Pancreas (tissue), 10 donors: ENCODE measurements at regions not wholly inside any gene's neighbourhood (a gene's known extent, or its start where the extent isn't known, plus 50 kb on each side); places are given as distances from the start of the nearest gene placed in this dataset.

Source experiments
- ATAC-seq, 4 donors: fragments of 200-7000 bp; cut with Tn5 transposase; one replicate each; pipeline versions ENCODE4 v1.8.0 to v1.9.1; 2020; ENCODE audit warnings: mild to moderate bottlenecking in 4 of 4, moderate library complexity in 4 of 4
- DNase-seq, 6 donors: peaks; one replicate each; pipeline ENCODE4 v3.0.0-alpha.2; 2020
- FAIRE-seq: peaks from 2 replicates; lab custom pipeline; 2012; peaks lifted over from hg19 to GRCh38; lab: Jason Lieb, UNC
- H3K27ac ChIP-seq, 4 donors: fragments of 200-600 bp; sonication (generic); 1 replicate in 3 of 4; 2 replicates in 1 of 4; pipeline versions ENCODE4 v1.5.0 to v1.8.0; 2020
- H3K27me3 ChIP-seq, 4 donors: fragments of 200-600 bp; one replicate each; pipeline ENCODE4 v1.8.0; 2021
- H3K36me3 ChIP-seq, 3 donors: fragments of 200-600 bp; sonication (generic) in 1 of 3; one replicate each; pipeline versions ENCODE4 v1.5.0 to v1.8.0; 2020 to 2021
- H3K4me1 ChIP-seq, 3 donors: fragments of 200-600 bp; one replicate each; pipeline ENCODE4 v1.8.0; 2021
- H3K4me3 ChIP-seq, 4 donors: fragments of 200-600 bp; sonication (generic) in 2 of 4; one replicate each; pipeline versions ENCODE4 v1.5.0 to v1.8.0; 2020 to 2021
- H3K9me3 ChIP-seq, 4 donors: fragments of 200-600 bp; one replicate each; pipeline ENCODE4 v1.8.0; 2021
- WGBS, 2 donors: extraction: QIAGEN DNeasy Blood & Tissue Kit; methylation state at CpG; one replicate each; pipeline ENCODE4 v1.1.7; 2013; 5-methylcytosine and 5-hydroxymethylcytosine counted together
- intact Hi-C, 3 donors: fragments of 100-400 bp; cut with DNase I; formaldehyde crosslinking; loops; one replicate each; pipeline versions ENCODE4 v1.11.1 to v1.14.2; 2022
- TF ChIP-seq, protein P1 (sequence below), 4 donors: fragments of 200-600 bp; sonication (generic) in 3 of 4; IDR thresholded peaks; one replicate each; pipeline versions ENCODE4 v1.5.0 to v1.8.0; 2021; ENCODE audit warnings: antibody characterized with exemption in 4 of 4
- donor health status: healthy with polysubstance abuse.
- donor health status: DM: no; HTN: no; CAD: no; lungs with moderate emphysema.
- donor health status: DM: no; HTN: no; CAD: no.
- donor health status: control.
- donor health status: control.
- donor health status: Bipolar disorder and iron deficiency.
- donor health status: DM: yes; HTN: yes; CAD: no.
- donor health status: DM: no; HTN: no; CAD: no.
- donor health status: DM: no; HTN: no; CAD: no.
- donor health status: DM: yes; HTN: yes; CAD: no.

DNA sequence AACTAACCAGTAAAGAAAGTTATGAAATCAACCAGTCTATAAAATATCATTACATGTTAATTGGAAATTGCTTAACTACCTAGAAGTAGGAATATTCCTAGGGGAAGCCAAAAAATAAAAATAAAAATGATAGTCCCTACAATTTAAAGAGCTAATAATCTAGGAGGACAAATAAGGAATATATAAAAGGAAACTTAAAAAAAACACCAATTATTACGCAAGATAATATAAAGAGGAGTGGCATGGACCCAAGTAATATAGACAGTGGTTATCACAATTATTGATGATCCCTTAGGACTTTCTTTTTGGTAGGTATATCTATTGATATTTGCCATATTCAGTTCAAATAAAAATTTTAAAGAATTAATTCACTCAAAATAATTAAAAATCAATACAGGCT, 498.7 kb downstream of the SOX5 start:
- Histone ChIP-seq H3K9me3 (no peaks in the 10 kb centered on the region), H3K4me3 (no peak overlapping the region), H3K27ac (no peak overlapping the region), H3K36me3 (no peaks in the 10 kb centered on the region), H3K4me1 (no peaks in the 10 kb centered on the region), H3K27me3 (no peaks in the 10 kb centered on the region)
- FAIRE-seq (no peak), DNase-seq (no peak), ATAC-seq (no peak)
- WGBS, 2 donors: 68 to 91% methylated on average over 1 of the region's 1 CpG
- intact Hi-C loops: no loop called here
- TF ChIP-seq, protein P1, sequence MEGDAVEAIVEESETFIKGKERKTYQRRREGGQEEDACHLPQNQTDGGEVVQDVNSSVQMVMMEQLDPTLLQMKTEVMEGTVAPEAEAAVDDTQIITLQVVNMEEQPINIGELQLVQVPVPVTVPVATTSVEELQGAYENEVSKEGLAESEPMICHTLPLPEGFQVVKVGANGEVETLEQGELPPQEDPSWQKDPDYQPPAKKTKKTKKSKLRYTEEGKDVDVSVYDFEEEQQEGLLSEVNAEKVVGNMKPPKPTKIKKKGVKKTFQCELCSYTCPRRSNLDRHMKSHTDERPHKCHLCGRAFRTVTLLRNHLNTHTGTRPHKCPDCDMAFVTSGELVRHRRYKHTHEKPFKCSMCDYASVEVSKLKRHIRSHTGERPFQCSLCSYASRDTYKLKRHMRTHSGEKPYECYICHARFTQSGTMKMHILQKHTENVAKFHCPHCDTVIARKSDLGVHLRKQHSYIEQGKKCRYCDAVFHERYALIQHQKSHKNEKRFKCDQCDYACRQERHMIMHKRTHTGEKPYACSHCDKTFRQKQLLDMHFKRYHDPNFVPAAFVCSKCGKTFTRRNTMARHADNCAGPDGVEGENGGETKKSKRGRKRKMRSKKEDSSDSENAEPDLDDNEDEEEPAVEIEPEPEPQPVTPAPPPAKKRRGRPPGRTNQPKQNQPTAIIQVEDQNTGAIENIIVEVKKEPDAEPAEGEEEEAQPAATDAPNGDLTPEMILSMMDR (IDR thresholded peaks at IDR 0.05): no peak

DNA sequence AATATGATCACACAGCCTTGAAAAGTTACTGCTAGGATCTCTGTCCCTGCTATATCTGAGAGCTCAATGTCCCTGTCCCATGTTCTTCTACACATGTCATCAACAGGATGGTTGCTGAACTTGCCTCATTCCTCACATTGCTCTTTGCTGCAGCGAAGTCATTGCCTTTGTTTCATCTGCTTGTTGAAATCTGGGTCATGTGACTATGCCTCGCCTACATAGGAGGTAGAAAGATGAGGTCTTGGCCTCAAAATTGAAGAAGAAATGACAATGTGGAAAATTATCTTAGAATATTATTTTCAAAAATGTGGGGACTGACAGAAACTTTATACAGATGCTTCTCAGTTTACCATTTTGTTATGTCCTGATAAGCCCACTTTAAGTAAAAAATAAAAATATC, 494.2 kb downstream of the SOX5 start:
- H3K4me1 ChIP-seq: no peaks in the 10 kb centered on the region
- no peaks in the 10 kb centered on the region for H3K9me3 ChIP-seq
- no peak for FAIRE-seq
- intact Hi-C loops: no loop called here
- H3K27ac ChIP-seq: no peak overlapping the region
- no peaks in the 10 kb centered on the region for H3K27me3 ChIP-seq
- DNase-seq: no peak
- 65 to 79% methylated on average over 2 of the region's 2 CpGs for WGBS, 2 donors
- no peaks in the 10 kb centered on the region for H3K36me3 ChIP-seq
- TF ChIP-seq, protein P1 (IDR thresholded peaks at IDR 0.05): no peak
- H3K4me3 ChIP-seq: no peak overlapping the region
- no peak for ATAC-seq

DNA sequence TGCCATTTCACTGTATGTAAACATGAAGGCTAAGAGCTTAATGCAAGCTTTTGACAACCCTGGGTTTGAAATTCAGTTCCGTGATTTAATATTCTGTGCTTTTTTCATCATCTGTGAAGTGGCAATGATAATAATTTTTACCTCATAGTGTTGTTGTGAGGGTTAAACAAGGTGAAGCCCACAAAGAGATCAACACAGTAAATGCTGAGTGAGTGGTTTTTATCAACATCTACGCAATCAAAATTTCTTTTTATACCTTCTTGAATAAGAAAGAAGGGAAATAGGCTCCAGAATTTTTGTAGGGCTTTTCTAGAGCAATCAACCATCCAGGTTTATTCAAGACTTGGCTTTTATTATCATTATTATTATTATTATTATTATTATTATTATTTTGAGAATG, 490.8 kb downstream of the SOX5 start:
- intact Hi-C loops: no loop called here
- Histone ChIP-seq H3K4me3 (no peak overlapping the region), H3K9me3 (no peaks in the 10 kb centered on the region), H3K36me3 (no peaks in the 10 kb centered on the region), H3K27me3 (no peaks in the 10 kb centered on the region), H3K4me1 (peaks cover 0 to 5% (median 0%) of the 10 kb centered on the region in 3 donors), H3K27ac (no peak overlapping the region)
- FAIRE-seq (no peak), ATAC-seq (no peak), DNase-seq (no peak)
- TF ChIP-seq, protein P1 (IDR thresholded peaks at IDR 0.05): no peak
- 73 to 86% methylated on average over 2 of the region's 2 CpGs for WGBS, 2 donors

DNA sequence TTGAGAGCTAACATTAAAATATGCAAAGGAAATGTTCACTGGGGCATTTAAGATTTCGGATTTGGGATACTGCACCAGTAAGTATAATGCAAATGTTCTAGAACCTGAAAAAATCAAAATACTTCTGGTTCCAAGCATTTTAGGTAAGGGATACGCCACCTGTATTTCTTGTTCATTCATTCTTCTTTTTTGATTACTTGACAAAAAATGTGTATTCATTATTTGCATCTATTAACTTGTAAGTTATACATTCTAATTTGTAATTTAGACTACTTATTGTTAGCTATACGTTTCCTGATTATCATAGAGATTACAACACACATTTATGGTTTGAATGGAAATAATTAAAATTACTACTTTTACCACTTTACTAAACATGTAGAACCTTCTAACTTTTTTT, 486.9 kb downstream of the SOX5 start:
- TF ChIP-seq, protein P1 (IDR thresholded peaks at IDR 0.05): no peak
- peaks cover 0 to 5% (median 0%) of the 10 kb centered on the region in 3 donors for H3K4me1 ChIP-seq
- DNase-seq: no peak
- no peak for ATAC-seq
- intact Hi-C loops: no loop called here
- no peak overlapping the region for H3K4me3 ChIP-seq
- no peak overlapping the region for H3K27ac ChIP-seq
- 30 to 41% methylated on average over 3 of the region's 3 CpGs for WGBS, 2 donors
- no peak for FAIRE-seq
- H3K36me3 ChIP-seq: no peaks in the 10 kb centered on the region
- no peaks in the 10 kb centered on the region for H3K27me3 ChIP-seq
- H3K9me3 ChIP-seq: no peaks in the 10 kb centered on the region

DNA sequence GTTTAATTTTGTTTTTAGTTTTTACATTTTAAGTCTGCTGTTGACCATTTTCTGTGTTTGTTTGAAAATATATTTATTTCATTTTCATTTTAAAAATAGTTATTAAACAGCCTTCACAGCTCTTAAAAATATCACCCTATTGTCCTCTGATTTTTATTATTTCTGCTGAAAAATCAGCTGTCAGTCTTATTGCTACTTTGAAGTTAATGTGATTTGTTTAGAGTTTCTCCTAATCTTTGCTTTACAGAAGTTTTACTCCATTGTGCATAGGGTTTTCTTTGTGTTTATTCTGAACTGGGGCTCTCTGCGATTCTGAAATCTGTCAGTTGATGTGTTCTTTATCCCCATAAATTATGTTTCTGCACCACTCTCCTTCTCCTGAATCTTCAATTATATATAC, 486.3 kb downstream of the SOX5 start:
- no peak overlapping the region for H3K27ac ChIP-seq
- TF ChIP-seq, protein P1 (IDR thresholded peaks at IDR 0.05): no peak
- no peaks in the 10 kb centered on the region for H3K36me3 ChIP-seq
- DNase-seq (no peak), ATAC-seq (no peak), FAIRE-seq (no peak)
- no peaks in the 10 kb centered on the region for H3K9me3 ChIP-seq
- WGBS, 2 donors: 91% methylated on average over 1 of the region's 1 CpG
- H3K27me3 ChIP-seq: no peaks in the 10 kb centered on the region
- H3K4me3 ChIP-seq: no peak overlapping the region
- H3K4me1 ChIP-seq: peaks cover 0 to 5% (median 0%) of the 10 kb centered on the region in 3 donors
- intact Hi-C loops: no loop called here
